HEK293T (cell line): ENCODE measurements at regions not wholly inside any gene's neighbourhood (a gene's known extent, or its start where the extent isn't known, plus 50 kb on each side); places are given as distances from the start of the nearest gene placed in this dataset.

Experiments
- BHLHE40 ChIP-seq: fragments of 450-650 bp; IDR thresholded peaks from 2 replicates; pipeline ENCODE4 v1.6.1; 2016; ENCODE audit warnings: mild to moderate bottlenecking, moderate library complexity, borderline replicate concordance
- ELF4 ChIP-seq: fragments of 450-650 bp; IDR thresholded peaks from 2 replicates; pipeline ENCODE4 v1.6.1; 2017; ENCODE audit warnings: antibody characterized with exemption
- FOXK2 ChIP-seq: fragments of 450-650 bp; IDR thresholded peaks from 2 replicates; pipeline ENCODE4 v1.6.1; 2016; ENCODE audit warnings: mild to moderate bottlenecking
- FOXM1 ChIP-seq: fragments of 450-650 bp; IDR thresholded peaks from 2 replicates; pipeline ENCODE4 v1.6.1; 2017; ENCODE audit warnings: mild to moderate bottlenecking, borderline replicate concordance
- LEF1 ChIP-seq: fragments of 450-650 bp; IDR thresholded peaks from 2 replicates; pipeline ENCODE4 v1.6.1; 2017; ENCODE audit warnings: mild to moderate bottlenecking, borderline replicate concordance
- SP1 ChIP-seq: fragments of 450-650 bp; IDR thresholded peaks from 2 replicates; pipeline ENCODE4 v1.6.1; 2017
- SUZ12 ChIP-seq: fragments of 450-650 bp; IDR thresholded peaks from 2 replicates; pipeline ENCODE4 v1.6.1; 2016; ENCODE audit warnings: mild to moderate bottlenecking
- TARDBP ChIP-seq: fragments of 450-650 bp; IDR thresholded peaks from 2 replicates; pipeline ENCODE4 v1.6.1; 2016
- ZNF384 ChIP-seq: fragments of 450-650 bp; IDR thresholded peaks from 2 replicates; pipeline ENCODE4 v1.6.1; 2016

- TF ChIP-seq ELF4 (no peak), SUZ12 (no peak), SP1 (no peak), FOXM1 (no peak), ZNF384 (no peak), FOXK2 (no peak), BHLHE40 (no peak), LEF1 (no peak), TARDBP (no peak)
Observed at GRCh38 chr13:107190065-107190464, 622.1 kb upstream of the ARGLU1 start.
